GM19035 (cell line): ENCODE measurements at regions not wholly inside any gene's neighbourhood (a gene's known extent, or its start where the extent isn't known, plus 50 kb on each side); places are given as distances from the start of the nearest gene placed in this dataset.
"Not testable (repeated sequence)": the region's sequence is repeated elsewhere in the genome, so short reads cannot be mapped to it uniquely, and the experiment has no call there.

ENCODE experiments used
- ATAC-seq: cut with Tn5 transposase; IDR thresholded peaks from one replicate; pipeline ENCODE4 v1.9.1; 2021; ENCODE audit not compliant: unreplicated experiment

DNA sequence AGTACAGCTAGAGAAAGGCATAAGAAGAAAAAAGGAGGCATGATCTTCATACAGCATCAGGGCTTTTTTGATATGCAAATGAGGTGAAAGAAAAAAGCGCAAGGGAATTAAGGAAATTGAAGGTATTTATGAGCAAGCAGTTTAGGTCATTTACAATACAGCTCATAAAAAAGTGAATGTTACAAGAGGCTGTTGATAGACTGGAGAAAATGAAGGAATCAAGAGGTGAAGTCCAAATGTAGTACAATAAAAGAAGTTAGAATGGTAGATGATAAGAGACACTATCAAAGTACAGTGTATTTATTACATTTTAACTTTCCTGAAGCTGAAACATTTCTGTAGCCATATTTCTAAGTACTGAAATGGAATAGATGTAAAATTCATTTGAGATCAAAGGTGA is 1349.5 kb downstream of the ADGRL3 start:
- no peak for ATAC-seq

DNA sequence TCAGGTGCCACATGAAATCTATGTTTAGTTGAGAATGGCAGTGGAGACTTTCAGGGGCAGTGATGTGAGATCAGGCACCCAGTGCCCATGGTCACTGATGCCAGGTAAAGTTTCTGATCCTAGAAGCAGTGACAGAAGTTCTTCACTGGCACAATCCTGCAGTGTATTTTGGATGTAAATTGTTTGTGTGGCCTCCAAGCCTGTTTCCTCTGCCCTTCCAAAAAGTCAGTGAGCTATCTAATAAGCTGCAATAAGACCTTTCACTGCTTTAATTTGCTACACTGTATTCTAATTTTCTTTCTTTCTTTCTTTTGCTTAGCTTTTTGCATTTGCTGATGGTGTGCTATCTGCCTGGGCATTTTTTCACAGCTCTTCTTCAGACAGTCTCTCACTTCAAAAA is 1348.6 kb downstream of the ADGRL3 start:
- ATAC-seq = no peak

DNA sequence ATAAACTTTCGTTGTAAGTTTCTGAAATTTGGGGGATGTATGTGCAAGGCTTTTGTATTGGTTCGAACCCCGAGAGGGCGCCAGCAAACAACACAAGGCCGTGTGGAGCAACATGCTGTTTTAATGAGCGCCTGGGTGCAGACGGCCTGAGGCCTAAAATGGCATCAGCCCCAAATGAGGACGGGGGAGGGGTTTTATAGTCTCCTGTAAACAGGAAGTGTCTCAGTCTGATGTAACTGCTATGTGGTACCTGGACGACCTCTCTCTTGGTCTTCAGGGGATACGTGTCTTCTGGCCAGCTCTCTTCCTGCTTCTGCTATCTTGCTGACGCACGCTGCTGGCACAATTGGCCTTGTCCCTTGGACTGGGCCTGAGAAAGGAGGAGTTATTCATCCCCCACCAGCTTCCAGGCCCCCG is 1348.0 kb downstream of the ADGRL3 start:
- no peak for ATAC-seq

DNA sequence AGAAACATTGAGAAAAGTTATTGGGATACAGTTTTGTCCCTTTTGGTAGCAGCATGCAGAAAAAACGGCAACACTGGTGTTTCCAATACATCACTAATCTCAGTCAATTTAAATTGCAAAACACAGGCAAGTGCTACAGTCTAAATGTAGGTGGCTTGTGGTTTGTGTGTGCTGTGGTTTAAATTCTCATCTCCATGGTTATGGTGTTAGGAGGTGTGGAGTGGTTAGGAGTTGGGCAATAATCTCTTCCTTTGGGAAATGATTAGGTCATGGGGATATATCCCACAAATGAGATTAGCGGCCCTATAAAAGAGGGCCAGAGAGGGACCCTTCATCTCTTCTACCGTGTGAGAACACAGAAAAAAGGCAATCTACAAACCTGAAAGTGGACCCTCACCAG is 1344.3 kb downstream of the ADGRL3 start:
- ATAC-seq = no peak

DNA sequence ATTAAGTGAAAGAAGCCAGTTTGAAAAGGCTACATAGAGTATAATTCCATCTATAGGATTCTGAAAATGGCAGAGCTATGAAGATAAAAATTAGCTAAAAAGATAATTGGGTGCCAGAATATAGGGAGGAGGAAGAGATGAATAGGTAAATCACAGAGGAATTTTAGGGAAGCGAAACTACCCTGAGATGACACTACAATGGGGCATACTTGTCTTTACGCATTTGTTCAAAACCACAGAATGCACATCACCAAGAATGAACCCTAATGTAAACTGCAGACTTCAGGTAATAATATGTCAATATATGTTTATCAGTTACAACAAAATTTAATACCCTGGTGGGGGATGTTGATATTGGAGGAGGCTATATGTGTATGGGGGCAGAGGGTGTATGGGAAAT is 1342.9 kb downstream of the ADGRL3 start:
- ATAC-seq = no peak

DNA sequence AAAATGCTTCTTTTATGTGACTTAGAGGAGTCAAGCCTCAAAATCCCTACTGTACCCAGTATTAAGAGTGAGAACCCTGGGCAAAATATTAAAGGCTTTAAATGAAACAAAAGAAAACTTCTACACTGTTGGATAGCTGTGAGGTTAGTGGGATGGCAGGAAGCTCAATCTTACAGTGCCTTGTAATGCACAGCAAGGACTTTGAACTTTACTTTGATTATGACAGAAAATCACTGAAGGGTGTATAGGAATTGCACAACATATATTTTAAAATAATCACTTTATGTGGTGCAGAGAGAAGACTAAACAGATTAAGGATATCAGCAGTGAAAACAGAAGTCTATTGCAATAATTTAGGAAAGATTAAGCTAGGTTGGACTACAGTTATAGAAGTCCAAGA is 1333.4 kb downstream of the ADGRL3 start:
- no peak for ATAC-seq

DNA sequence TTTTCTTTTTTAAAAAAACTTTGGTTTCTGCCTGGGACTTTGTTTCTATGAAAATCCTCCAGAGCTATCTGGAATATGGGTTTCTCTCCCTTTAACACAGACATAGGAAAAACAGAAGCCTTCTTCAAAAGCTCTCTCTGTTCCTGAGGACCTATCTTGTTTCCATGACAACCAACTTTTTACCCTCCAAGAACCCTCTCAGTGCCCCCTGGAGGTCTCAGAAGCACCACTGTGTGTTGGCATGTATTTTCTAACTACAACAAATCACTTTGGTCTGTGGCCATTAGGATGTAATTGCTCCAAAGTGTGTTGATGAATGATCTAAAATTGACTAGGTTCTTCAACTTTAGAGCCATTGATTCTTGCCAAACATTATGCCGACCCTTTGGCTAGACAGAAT is 1331.6 kb downstream of the ADGRL3 start:
- no peak for ATAC-seq

DNA sequence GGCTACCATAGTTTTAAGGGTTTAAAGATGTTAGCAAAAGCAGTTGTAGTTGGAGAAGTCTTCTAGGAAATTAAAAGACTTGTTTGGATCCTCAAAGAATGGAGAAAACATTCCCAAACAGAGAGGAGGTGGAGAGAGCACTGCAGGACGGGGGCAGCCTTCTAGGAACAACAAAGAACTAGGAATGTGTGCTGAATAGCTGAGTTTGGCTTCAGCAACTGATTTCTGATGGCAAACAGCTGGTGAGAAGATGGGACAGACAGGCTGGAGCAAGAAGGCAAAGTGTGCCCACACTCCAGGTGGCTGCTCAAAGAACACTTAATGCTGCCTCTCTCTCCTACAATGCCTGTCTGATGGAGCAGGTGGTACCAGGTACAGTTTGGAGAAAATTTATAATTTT is 1331.1 kb downstream of the ADGRL3 start:
- no peak for ATAC-seq

DNA sequence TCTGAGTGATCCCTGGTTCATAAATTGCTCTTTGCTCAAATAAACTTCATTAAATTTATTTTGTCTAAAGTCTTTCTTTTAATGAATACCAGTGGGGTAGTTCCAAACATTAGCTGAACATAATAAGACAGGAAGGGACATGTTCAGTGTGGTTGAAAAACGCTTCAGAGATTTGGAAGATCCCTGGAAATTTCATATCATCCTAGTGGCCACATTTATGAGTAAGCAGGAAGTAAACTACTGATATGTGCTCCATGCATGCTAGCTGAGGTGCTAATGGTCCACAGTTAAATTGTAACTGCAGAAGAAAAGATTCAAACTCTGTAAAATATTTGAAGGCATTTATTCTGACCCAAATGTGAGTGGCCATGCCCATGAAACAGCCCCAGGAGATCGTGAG is 1328.7 kb downstream of the ADGRL3 start:
- ATAC-seq = no peak

DNA sequence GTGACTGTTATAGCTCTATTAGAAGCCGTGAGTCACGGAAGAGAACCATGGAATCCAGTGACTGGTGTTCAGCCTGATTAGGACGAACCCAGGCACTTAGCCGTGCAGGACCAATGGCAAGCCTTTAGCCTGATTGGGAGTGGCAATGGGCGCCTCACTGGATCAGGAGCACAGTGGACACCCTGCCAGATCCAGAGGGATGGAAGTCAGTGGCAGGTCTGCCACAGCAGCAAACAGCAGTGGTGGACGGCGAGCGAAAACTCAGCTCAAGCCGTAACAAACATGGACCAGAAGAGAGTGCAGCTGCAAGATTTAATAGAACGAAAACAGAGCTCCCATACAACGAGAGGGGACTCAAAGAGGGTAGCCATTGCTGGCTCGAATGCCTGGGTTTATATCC is 1326.5 kb downstream of the ADGRL3 start:
- no peak for ATAC-seq

DNA sequence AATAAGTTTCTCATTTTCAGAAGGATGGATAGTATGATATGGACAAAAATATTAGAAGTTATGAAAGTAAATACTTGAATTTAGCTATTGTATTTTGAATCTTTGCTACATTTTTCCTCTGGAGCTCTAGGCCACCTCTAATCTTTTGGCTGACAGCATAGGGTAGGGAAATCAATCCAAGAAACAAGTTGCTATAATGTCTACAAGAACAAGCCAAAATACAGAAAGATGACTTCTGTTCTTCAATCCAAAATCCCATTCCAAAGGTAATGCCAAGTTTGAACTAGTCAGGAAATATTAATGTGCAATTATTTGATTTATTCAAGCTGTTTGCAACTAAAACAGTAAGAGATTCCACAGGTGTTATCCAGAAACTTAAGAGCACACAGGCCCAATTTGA is 1323.1 kb downstream of the ADGRL3 start:
- ATAC-seq = no peak

DNA sequence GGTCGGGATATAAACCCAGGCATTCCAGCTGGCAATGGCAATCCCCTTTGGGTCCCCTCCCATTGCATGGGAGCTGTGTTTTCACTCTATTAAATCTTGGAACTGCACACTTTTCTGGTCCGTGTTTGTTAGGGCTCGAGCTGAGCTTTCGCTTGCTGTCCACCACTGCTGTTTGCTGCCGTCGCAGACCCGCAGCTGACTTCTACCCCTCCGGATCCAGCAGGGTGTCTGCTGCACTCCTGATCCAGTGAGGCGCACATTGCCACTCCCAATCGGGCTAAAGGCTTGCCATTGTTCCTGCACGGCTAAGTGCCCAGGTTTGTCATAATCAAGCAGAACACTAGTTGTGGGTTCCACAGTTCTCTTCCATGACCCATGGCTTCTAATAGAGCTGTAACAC is 1322.1 kb downstream of the ADGRL3 start:
- ATAC-seq = no peak

DNA sequence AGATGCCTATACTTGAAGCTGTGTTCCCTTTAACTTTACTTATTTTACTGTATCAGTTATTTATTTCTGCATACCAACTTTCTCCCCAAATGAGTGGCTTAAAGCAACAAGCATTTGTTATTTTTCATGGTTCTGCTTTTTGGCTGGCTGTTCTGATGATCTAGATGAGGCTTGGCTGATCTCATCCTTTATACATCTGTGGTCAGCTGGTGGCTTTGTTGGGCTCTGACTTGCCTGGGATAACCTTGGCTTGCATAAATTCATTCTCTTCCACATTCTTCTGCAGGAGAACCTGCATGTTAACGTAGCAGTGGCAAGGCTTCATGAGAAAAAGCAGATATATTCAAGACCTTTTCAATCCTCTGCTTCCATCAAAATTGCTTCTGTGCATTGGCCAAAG is 1317.6 kb downstream of the ADGRL3 start:
- no peak for ATAC-seq

DNA sequence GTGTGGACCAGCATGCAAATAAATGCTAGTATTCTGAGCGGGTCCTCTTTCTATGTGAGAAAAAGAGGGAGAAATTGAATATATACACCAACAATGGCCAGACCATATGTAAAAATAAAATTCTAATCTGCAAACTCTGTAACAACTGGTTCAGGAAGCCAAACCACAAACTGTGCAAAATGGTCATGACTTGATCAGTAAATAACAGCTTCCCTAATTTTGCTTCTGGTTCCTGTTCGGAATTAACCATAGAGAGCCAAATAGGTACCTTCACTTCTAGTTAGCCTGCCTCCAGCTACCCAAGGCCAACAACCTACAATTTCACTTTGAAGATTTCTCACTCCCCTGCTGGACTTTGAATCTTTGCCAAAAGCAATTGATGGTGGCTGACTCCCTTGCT is 1313.2 kb downstream of the ADGRL3 start:
- ATAC-seq = no peak

DNA sequence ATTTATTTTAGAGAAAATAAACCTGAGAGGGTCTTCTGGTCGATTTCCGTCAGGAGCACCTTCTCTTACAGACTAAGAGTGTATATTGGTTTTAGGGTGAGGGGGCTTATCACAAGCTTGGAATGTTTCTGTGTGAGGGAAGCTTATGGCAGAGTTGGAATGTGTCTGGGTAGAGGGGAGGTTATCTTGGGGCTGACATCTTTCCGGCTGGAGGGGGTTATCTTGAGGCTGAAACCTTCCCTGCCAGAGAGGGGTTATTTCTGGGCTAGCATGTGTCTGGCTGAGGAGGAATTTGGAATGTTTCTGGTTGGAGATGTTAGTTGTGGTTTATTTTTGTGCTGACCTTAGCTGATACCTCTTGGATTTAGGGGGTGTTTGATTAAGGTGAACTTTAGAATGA is 1312.1 kb downstream of the ADGRL3 start:
- ATAC-seq = no peak

DNA sequence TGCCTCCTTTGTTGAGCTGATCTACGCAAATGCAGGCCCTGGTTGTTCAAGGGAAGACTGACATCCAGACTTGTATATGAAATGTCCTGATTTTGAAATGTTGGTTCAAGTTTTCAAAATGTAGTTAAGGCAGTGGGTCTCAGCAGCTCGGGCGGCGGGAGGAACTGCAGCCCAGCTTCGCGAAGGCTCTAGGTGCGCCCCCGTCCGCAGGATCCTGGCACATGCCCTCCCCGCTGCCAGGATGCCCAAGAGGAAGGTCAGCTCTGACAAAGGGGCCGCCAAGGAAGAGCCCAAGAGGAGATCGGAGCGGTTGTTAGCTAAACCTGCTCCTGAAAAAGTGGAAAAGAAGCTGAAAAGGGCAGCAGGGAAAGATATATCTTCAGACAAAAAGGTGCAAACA is 1310.1 kb downstream of the ADGRL3 start:
- no peak for ATAC-seq

DNA sequence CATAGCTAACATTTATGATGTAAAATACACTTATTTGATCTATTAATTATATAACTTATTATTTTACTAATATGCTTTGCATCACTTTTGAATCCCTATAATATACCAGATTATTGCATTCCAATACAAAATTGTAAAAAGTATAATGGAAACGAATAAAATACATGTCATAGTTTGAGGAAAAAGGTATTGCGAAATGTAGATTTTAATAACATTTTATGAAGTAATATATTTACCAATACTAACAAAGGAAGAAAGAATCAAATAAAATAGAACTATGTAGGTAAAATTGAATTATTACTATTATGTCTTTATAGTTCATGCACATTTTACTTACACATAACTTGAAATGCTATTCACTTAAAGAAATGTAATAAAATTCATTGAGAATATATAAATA is 1300.2 kb downstream of the ADGRL3 start:
- no peak for ATAC-seq

DNA sequence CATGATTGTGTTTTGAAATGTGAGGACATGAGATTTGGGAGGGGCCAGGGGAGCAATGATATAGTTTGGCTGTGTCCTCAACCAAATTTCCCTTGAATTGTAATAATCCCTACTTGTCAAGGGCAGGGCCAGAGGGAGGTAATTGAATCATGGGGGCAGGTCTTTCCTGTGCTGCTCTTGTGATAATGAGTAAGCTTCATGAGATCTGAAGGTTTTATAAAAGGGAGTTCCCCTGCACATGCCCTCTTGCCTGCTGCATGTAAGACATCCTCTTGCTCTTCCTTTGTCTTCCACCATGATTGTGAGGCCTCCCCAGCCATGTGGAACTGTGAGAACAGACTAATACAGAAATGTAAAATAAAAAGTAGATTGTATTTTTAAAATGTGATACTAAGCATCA is 1294.9 kb downstream of the ADGRL3 start:
- no peak for ATAC-seq

DNA sequence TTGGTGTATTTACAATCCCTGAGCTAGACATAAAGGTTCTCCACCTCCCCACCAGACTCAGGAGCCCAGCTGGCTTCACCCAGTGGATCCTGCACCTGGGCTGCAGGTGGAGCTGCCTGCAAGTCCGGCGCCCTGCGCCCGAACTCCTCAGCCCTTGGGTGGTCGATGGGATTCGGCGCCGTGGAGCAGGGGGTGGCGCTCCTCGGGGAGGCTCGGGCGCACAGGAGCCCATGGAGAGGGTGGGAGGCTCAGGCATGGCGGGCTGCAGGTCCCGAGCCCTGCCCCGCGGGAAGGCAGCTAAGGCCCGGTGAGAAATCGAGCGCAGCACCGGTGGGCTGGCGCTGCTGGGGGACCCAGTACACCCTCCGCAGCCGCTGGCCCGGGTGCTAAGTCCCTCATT is 1291.6 kb downstream of the ADGRL3 start:
- not testable (repeated sequence) for ATAC-seq

DNA sequence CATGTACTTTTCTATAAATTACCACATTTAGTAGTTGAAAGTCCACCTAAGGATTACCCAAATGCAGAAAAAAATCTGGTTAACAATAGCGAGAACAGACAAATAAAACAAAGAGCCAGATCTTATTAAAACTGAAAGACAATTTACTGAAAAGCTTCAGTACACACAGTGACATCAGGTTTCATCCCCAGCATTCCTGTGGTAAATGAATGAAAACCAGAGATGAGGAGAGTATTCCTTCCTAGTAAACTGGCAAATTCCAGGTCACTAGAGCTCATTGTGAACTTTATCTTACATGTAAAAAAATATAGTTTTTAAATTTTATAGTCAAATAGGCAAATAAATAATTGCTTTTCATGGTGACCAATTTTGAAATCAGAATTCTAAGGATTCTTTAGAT is 1290.5 kb downstream of the ADGRL3 start:
- no peak for ATAC-seq

DNA sequence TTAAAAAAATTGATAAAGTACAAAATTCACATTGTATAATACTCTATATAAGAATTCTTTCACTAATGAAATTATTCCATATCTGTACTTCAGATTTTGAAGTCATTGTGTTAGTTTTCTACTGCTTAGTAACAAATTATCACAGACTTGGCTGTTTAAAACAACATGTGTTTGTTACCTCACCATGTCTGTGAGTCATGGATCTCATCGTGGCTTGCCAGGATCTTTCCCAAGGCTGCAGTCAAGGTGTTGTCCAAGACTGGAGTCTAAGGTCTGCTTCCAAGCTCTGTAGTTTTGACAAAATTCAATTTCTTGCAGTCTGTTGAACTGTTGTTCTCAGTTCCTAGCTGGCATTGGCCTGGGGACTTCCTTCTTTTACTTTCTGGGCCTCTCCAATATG is 1286.9 kb downstream of the ADGRL3 start:
- no peak for ATAC-seq

DNA sequence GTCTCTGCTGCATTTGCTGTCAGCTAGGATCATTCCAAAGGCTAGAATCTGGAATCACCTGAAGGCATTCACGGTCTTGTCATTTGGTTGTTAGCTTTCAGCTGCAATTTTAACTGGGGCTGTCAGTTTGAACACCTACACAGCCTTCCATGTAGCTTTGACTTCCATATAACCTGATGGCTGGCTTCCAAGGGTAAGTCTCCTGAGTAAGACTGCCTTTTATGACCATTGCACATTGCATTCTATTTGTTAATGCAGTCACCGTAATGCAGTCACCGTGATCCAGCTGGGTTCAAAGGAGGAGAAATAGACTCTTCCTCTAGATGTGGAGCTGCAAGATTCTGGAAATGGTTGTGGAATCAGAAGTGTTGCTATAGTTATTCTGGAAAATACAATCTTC is 1284.2 kb downstream of the ADGRL3 start:
- no peak for ATAC-seq

DNA sequence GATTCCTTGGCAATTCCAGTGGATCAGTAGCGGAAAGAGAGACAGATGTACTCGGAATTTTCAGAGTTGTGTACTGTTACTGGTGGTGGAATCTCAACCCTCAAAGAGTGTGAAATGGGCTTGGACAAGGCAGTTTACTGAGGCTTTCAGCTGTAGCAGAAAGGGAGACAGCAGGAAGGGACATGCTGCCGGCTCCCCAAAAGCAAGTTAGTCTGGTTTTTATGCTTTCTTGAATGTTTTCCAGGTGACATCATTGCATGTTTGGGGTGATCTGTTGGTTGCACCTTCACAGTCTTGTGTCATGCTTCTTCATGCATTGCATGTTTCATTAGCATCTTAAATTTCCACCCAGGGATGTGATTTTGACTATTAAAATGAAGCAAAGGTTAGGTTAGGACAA is 1282.2 kb downstream of the ADGRL3 start:
- no peak for ATAC-seq

DNA sequence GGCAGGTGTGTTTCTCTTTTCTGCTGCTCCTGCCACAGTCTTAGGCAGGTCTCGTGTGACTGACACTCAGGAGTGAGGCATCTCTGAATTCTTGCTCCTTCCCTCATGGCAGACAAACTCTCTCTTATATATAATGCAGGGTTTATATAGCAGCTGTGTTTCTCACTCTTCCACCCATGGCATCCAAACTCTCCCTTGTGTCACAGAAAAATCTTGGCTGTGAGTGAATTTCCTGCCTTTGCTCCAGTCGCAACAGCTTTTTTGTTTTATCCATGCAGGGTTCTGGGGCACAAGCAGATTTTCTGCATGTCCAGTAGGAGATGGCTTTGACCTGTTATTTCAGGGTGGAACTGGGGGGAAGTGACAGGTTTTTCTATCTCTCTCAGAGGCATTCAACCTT is 1275.5 kb downstream of the ADGRL3 start:
- no peak for ATAC-seq
